SU-DHL-6 (cell line): ENCODE measurements at regions not wholly inside any gene's neighbourhood (a gene's known extent, or its start where the extent isn't known, plus 50 kb on each side); places are given as distances from the start of the nearest gene placed in this dataset.

Experiments used
- H2AFZ ChIP-seq: fragments of 200-600 bp; sonication (generic); 2 replicates; pipeline ENCODE4 v1.6.1; 2014; ENCODE audit warnings: low read depth, mild to moderate bottlenecking, moderate library complexity, mixed read lengths, antibody characterized with exemption, low read length; ENCODE audit not compliant: severe bottlenecking
- H3F3A ChIP-seq: fragments of 200-600 bp; shearing (Covaris generic); 2 replicates; pipeline ENCODE4 v1.6.0; 2016; ENCODE audit warnings: antibody characterized with exemption, mild to moderate bottlenecking; ENCODE audit not compliant: insufficient read depth
- H3K27ac ChIP-seq: fragments of 200-600 bp; sonication (generic); 2 replicates; pipeline ENCODE4 v1.5.1; 2016; ENCODE audit warnings: low read depth, mild to moderate bottlenecking, low read length, moderate library complexity, mixed read lengths
- H3K27me3 ChIP-seq: fragments of 200-600 bp; sonication (generic), shearing (Covaris generic); 2 replicates; pipeline ENCODE4 v1.6.0; 2014; ENCODE audit warnings: mild to moderate bottlenecking, low read length
- H3K36me3 ChIP-seq: fragments of 200-600 bp; sonication (generic); 2 replicates; pipeline ENCODE4 v1.6.1; 2014; ENCODE audit warnings: mild to moderate bottlenecking, low read length, mixed read lengths
- H3K4me2 ChIP-seq: fragments of 300-600, 200-600 bp; shearing (Covaris generic), sonication (generic); 2 replicates; pipeline ENCODE4 v1.6.0; 2014; ENCODE audit warnings: low read length, low read depth, mild to moderate bottlenecking; ENCODE audit not compliant: poor library complexity, severe bottlenecking
- H3K4me3 ChIP-seq: fragments of 200-600 bp; sonication (generic); 2 replicates; pipeline ENCODE4 v1.5.1; 2014; ENCODE audit warnings: antibody characterized with exemption, low read length, mild to moderate bottlenecking, mixed read lengths; ENCODE audit not compliant: insufficient read depth, poor library complexity, severe bottlenecking
- H3K79me2 ChIP-seq: fragments of 200-600 bp; sonication (generic); 2 replicates; pipeline ENCODE4 v1.6.1; 2014; ENCODE audit warnings: mild to moderate bottlenecking, low read length, moderate library complexity; ENCODE audit not compliant: insufficient read depth
- H3K9ac ChIP-seq: fragments of 200-600 bp; sonication (generic); 2 replicates; pipeline ENCODE4 v1.7.0; 2014; ENCODE audit warnings: mild to moderate bottlenecking, low read length
- H3K9me2 ChIP-seq: fragments of 200-600 bp; sonication (generic); replicated peaks from 2 replicates; pipeline ENCODE4 v1.6.1; 2014; ENCODE audit warnings: low read length; ENCODE audit not compliant: insufficient read depth
- H3K9me3 ChIP-seq: fragments of 200-600 bp; sonication (generic); 2 replicates; pipeline ENCODE4 v1.6.1; 2014; ENCODE audit warnings: low read length, mixed read lengths; ENCODE audit not compliant: insufficient read depth
- H4K20me1 ChIP-seq: fragments of 200-600 bp; sonication (generic); 2 replicates; pipeline ENCODE4 v1.6.1; 2014; ENCODE audit warnings: low read depth, mild to moderate bottlenecking, antibody characterized with exemption, low read length, moderate library complexity, mixed read lengths
- EZH2phosphoT487 ChIP-seq: fragments of 200-600 bp; sonication (generic), shearing (Covaris generic); conservative IDR thresholded peaks from 2 replicates; pipeline ENCODE4 v1.6.1; 2018; ENCODE audit warnings: mild to moderate bottlenecking, antibody characterized with exemption, low read length, moderate library complexity, mixed read lengths
- TF ChIP-seq, protein P1 (sequence below): fragments of 200-600 bp; sonication (generic); IDR thresholded peaks from one replicate; pipeline ENCODE4 v1.5.1; 2017; ENCODE audit warnings: antibody characterized with exemption, mild to moderate bottlenecking, low read length, moderate library complexity; ENCODE audit not compliant: insufficient read depth, poor library complexity, severe bottlenecking

GRCh38 chr11:27868709-27869108 lies 168.5 kb upstream of the BDNF start:
- Histone ChIP-seq H3K4me2 (no peak overlapping the region), H3K9me3 (no peaks in the 10 kb centered on the region), H3K36me3 (no peaks in the 10 kb centered on the region), H4K20me1 (no peaks in the 10 kb centered on the region), H3F3A (no peaks in the 10 kb centered on the region), H2AFZ (no peak overlapping the region), H3K27ac (no peak overlapping the region), H3K9me2 (no peaks in the 10 kb centered on the region), H3K9ac (no peak overlapping the region), H3K4me3 (no peak overlapping the region), H3K79me2 (no peaks in the 10 kb centered on the region), H3K27me3 (no peaks in the 10 kb centered on the region)
- TF ChIP-seq, protein P1, sequence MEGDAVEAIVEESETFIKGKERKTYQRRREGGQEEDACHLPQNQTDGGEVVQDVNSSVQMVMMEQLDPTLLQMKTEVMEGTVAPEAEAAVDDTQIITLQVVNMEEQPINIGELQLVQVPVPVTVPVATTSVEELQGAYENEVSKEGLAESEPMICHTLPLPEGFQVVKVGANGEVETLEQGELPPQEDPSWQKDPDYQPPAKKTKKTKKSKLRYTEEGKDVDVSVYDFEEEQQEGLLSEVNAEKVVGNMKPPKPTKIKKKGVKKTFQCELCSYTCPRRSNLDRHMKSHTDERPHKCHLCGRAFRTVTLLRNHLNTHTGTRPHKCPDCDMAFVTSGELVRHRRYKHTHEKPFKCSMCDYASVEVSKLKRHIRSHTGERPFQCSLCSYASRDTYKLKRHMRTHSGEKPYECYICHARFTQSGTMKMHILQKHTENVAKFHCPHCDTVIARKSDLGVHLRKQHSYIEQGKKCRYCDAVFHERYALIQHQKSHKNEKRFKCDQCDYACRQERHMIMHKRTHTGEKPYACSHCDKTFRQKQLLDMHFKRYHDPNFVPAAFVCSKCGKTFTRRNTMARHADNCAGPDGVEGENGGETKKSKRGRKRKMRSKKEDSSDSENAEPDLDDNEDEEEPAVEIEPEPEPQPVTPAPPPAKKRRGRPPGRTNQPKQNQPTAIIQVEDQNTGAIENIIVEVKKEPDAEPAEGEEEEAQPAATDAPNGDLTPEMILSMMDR, result no peak
- TF ChIP-seq EZH2phosphoT487, result no peak

GRCh38 chr11:27868226-27868625 lies 168.0 kb upstream of the BDNF start:
- no peak for TF ChIP-seq EZH2phosphoT487
- Histone ChIP-seq H3K27ac (no peak overlapping the region), H3K9ac (no peak overlapping the region), H3K36me3 (no peaks in the 10 kb centered on the region), H3K9me3 (no peaks in the 10 kb centered on the region), H3K9me2 (no peaks in the 10 kb centered on the region), H3K27me3 (no peaks in the 10 kb centered on the region), H3K79me2 (no peaks in the 10 kb centered on the region), H3K4me2 (no peak overlapping the region), H3K4me3 (no peak overlapping the region), H3F3A (no peaks in the 10 kb centered on the region), H2AFZ (no peak overlapping the region), H4K20me1 (no peaks in the 10 kb centered on the region)

GRCh38 chr11:27865105-27865504 lies 164.8 kb upstream of the BDNF start:
- no peaks in the 10 kb centered on the region for H3K9me2 ChIP-seq
- TF ChIP-seq, protein P1, result no peak
- TF ChIP-seq EZH2phosphoT487, result no peak
- H3K79me2 ChIP-seq, result no peaks in the 10 kb centered on the region
- no peaks in the 10 kb centered on the region for H3K36me3 ChIP-seq
- no peak overlapping the region for H3K9ac ChIP-seq
- H3K4me3 ChIP-seq, result no peak overlapping the region
- no peaks in the 10 kb centered on the region for H3K27me3 ChIP-seq
- no peak overlapping the region for H3K4me2 ChIP-seq
- H3K9me3 ChIP-seq, result no peaks in the 10 kb centered on the region
- H3K27ac ChIP-seq, result no peak overlapping the region
- H3F3A ChIP-seq, result no peaks in the 10 kb centered on the region
- H4K20me1 ChIP-seq, result no peaks in the 10 kb centered on the region
- H2AFZ ChIP-seq, result no peak overlapping the region

DNA sequence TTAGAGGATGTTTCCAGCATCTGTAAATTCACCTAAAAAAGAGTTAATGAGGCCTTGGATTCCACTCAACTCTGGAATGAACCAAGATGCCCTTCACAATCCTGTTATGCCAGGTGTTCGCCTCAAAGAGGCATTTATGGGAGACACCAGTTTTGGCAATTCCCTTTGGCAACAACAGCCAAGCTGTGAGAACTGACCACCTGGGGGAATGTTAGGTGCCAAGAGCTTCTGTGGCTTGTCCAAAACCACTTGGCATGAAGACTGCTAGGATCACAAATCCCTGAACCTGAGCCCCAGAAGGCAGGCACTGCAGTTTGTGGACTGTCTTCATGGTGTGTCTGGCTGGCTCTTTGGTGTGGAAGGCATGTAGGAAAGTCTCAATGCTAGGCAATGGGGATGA lies 164.4 kb upstream of the BDNF start:
- H3K27me3 ChIP-seq, result no peaks in the 10 kb centered on the region
- no peaks in the 10 kb centered on the region for H3K79me2 ChIP-seq
- H3K4me2 ChIP-seq, result no peak overlapping the region
- no peaks in the 10 kb centered on the region for H3K36me3 ChIP-seq
- no peak overlapping the region for H3K27ac ChIP-seq
- no peak overlapping the region for H3K9ac ChIP-seq
- H3K9me3 ChIP-seq, result no peaks in the 10 kb centered on the region
- H4K20me1 ChIP-seq, result no peaks in the 10 kb centered on the region
- no peak overlapping the region for H3K4me3 ChIP-seq
- no peak overlapping the region for H2AFZ ChIP-seq
- H3K9me2 ChIP-seq, result no peaks in the 10 kb centered on the region
- TF ChIP-seq EZH2phosphoT487, result no peak
- TF ChIP-seq, protein P1, result no peak
- H3F3A ChIP-seq, result no peaks in the 10 kb centered on the region
